ENCODE measurements at regions not wholly inside any gene's neighbourhood (a gene's known extent, or its start where the extent isn't known, plus 50 kb on each side); places are given as distances from the start of the nearest gene placed in this dataset.
"Not testable (repeated sequence)": the region's sequence is repeated elsewhere in the genome, so short reads cannot be mapped to it uniquely, and the experiment has no call there.

DNA sequence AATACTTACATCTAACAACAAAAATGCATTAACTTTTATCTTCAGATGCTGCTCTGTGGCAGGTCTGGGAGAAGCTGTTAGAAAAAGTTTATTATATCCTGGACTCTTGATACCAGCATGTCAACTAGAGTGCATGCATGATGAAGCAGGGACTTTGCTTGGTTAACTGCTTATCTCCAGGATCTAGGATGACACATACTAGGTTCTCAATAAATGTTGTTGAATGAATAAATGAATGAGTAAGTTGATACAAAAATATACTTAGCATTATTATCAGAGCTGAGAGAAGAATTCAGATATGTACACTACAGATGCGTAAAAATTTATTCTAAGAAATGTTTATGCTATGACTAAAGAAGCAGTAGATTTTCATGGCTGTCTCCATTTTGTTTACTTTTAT, 304.3 kb downstream of the LTN1 start:
- TF ChIP-seq, protein P1, sequence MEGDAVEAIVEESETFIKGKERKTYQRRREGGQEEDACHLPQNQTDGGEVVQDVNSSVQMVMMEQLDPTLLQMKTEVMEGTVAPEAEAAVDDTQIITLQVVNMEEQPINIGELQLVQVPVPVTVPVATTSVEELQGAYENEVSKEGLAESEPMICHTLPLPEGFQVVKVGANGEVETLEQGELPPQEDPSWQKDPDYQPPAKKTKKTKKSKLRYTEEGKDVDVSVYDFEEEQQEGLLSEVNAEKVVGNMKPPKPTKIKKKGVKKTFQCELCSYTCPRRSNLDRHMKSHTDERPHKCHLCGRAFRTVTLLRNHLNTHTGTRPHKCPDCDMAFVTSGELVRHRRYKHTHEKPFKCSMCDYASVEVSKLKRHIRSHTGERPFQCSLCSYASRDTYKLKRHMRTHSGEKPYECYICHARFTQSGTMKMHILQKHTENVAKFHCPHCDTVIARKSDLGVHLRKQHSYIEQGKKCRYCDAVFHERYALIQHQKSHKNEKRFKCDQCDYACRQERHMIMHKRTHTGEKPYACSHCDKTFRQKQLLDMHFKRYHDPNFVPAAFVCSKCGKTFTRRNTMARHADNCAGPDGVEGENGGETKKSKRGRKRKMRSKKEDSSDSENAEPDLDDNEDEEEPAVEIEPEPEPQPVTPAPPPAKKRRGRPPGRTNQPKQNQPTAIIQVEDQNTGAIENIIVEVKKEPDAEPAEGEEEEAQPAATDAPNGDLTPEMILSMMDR (IDR thresholded peaks at IDR 0.05; ENCODE audit: insufficient read depth in 1 of 2, low read depth in 1 of 2, low read length in 1 of 2, severe bottlenecking in 1 of 2, unreplicated experiment in 1 of 2) = no peak
- intact Hi-C loops (cut with micrococcal nuclease; ENCODE audit: unreplicated experiment) = no loop called here
- no peaks in the 10 kb centered on the region for H3K36me3 Mint-ChIP-seq (ENCODE audit: insufficient read depth, unreplicated experiment)
- no peaks in the 10 kb centered on the region for H3K4me1 Mint-ChIP-seq (ENCODE audit: low read depth, unreplicated experiment)
- no peak overlapping the region for H3K27ac Mint-ChIP-seq (ENCODE audit: unreplicated experiment)
- no peak overlapping the region for H3K4me3 Mint-ChIP-seq (ENCODE audit: unreplicated experiment)
- no peaks in the 10 kb centered on the region for H3K36me3 ChIP-seq (ENCODE audit: control insufficient read depth, insufficient read depth, low read length)
- H3K9me3 Mint-ChIP-seq (ENCODE audit: unreplicated experiment) = no peaks in the 10 kb centered on the region
- H3K27me3 ChIP-seq (replicated peaks; ENCODE audit: control insufficient read depth, insufficient read depth, low read length) = no peaks in the 10 kb centered on the region
- H3K9me3 ChIP-seq = no peaks in the 10 kb centered on the region
- CTCF ChIA-PET = no interaction called here
- BruUV-seq (replicated peaks) = no TSS peak
- DNase-seq = no peak
- no peaks in the 10 kb centered on the region for H3K27me3 Mint-ChIP-seq (ENCODE audit: insufficient read depth, unreplicated experiment)
- H3K4me3 ChIP-seq (ENCODE audit: low read depth, low read length) = no peak overlapping the region
- no peaks in the 10 kb centered on the region for H3K4me1 ChIP-seq
- POLR2A ChIA-PET = no interaction called here

DNA sequence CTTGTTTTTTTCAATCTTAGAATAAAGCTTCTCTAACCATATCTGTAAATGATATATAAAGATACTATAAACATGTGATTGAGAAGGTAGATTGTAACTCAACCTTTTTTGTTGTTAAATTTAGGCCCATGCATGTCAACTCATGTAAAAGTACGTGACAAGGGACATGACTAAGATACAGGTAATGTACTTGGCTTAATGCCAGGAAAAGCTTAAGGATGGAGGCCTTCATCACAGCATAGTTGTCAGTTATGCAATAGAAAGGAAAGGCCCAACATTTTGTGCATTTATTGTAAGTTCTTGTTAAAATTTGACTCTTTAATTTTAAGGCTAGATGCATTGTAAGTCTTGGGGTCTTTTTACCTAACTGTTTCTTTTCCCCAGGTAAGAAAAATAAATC, 305.1 kb downstream of the LTN1 start:
- H3K4me1 ChIP-seq = no peaks in the 10 kb centered on the region
- Mint-ChIP-seq H3K27ac (ENCODE audit: unreplicated experiment) (no peak overlapping the region), H3K36me3 (ENCODE audit: insufficient read depth, unreplicated experiment) (no peaks in the 10 kb centered on the region), H3K4me3 (ENCODE audit: unreplicated experiment) (no peak overlapping the region), H3K4me1 (ENCODE audit: low read depth, unreplicated experiment) (no peaks in the 10 kb centered on the region), H3K27me3 (ENCODE audit: insufficient read depth, unreplicated experiment) (no peaks in the 10 kb centered on the region), H3K9me3 (ENCODE audit: unreplicated experiment) (no peaks in the 10 kb centered on the region)
- TF ChIP-seq, protein P1 (IDR thresholded peaks at IDR 0.05; ENCODE audit: insufficient read depth in 1 of 2, low read depth in 1 of 2, low read length in 1 of 2, severe bottlenecking in 1 of 2, unreplicated experiment in 1 of 2) = no peak
- ChIA-PET POLR2A (no interaction called here), CTCF (no interaction called here)
- no TSS peak for BruUV-seq (replicated peaks)
- no peaks in the 10 kb centered on the region for H3K9me3 ChIP-seq
- no peaks in the 10 kb centered on the region for H3K36me3 ChIP-seq (ENCODE audit: control insufficient read depth, insufficient read depth, low read length)
- intact Hi-C loops (cut with micrococcal nuclease; ENCODE audit: unreplicated experiment) = no loop called here
- no peaks in the 10 kb centered on the region for H3K27me3 ChIP-seq (replicated peaks; ENCODE audit: control insufficient read depth, insufficient read depth, low read length)
- no peak overlapping the region for H3K4me3 ChIP-seq (ENCODE audit: low read depth, low read length)
- no peak for DNase-seq

DNA sequence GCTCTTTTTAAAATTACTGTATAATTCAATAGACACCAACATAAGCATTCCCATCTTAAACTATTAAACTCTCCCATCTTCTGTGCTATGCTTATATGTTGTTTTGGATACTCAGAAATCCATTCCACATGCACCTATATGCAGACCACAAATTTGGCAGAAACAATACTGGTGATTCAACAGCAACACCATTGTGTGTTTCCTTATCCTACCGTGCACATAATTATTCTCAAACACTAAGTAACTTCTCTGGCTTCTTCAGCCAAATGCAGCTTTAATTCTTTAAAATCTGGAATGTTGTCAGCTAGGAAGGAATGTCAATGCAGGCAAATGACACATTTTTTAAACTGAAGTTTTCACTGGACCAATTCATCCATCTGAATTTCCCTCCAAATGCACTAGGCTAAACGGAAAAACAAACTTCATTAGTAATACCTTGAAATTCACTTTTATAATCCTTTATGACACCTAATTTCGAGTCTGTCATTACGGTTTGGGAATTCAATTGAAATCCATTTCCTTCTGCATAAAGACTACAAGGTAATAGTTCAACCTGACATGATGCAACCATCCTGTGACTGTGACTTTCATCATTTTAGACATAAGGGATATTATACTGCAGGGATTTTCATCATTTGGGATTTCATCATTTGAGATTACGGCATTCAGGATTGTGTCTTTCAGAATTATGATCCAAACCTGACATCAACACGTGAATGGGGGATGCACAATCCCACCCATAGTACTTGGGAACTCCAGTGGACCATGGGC, 308.5 kb downstream of the LTN1 start:
- no TSS peak for BruUV-seq (replicated peaks)
- Histone ChIP-seq H3K27me3 (replicated peaks; ENCODE audit: control insufficient read depth, insufficient read depth, low read length) (no peaks in the 10 kb centered on the region), H3K36me3 (ENCODE audit: control insufficient read depth, insufficient read depth, low read length) (no peaks in the 10 kb centered on the region), H3K9me3 (no peaks in the 10 kb centered on the region), H3K4me3 (ENCODE audit: low read depth, low read length) (no peak overlapping the region), H3K4me1 (no peaks in the 10 kb centered on the region)
- no peak for DNase-seq
- H3K4me1 Mint-ChIP-seq (ENCODE audit: low read depth, unreplicated experiment) = no peaks in the 10 kb centered on the region
- POLR2A ChIA-PET = no interaction called here
- no peak overlapping the region for H3K4me3 Mint-ChIP-seq (ENCODE audit: unreplicated experiment)
- intact Hi-C loops (cut with micrococcal nuclease; ENCODE audit: unreplicated experiment) = no loop called here
- no peaks in the 10 kb centered on the region for H3K27me3 Mint-ChIP-seq (ENCODE audit: insufficient read depth, unreplicated experiment)
- TF ChIP-seq, protein P1 (IDR thresholded peaks at IDR 0.05; ENCODE audit: insufficient read depth in 1 of 2, low read depth in 1 of 2, low read length in 1 of 2, severe bottlenecking in 1 of 2, unreplicated experiment in 1 of 2) = no peak
- H3K36me3 Mint-ChIP-seq (ENCODE audit: insufficient read depth, unreplicated experiment) = no peaks in the 10 kb centered on the region
- no peak overlapping the region for H3K27ac Mint-ChIP-seq (ENCODE audit: unreplicated experiment)
- CTCF ChIA-PET = no interaction called here
- no peaks in the 10 kb centered on the region for H3K9me3 Mint-ChIP-seq (ENCODE audit: unreplicated experiment)

GRCh38 chr21:28682884-28683283, 309.8 kb downstream of the LTN1 start:
- CTCF ChIA-PET; H3K27me3 Mint-ChIP-seq (ENCODE audit: insufficient read depth, unreplicated experiment); H3K36me3 ChIP-seq (ENCODE audit: control insufficient read depth, insufficient read depth, low read length); H3K4me3 ChIP-seq (ENCODE audit: low read depth, low read length); H3K4me1 ChIP-seq; BruUV-seq (replicated peaks); H3K27me3 ChIP-seq (replicated peaks; ENCODE audit: control insufficient read depth, insufficient read depth, low read length); intact Hi-C loops (cut with micrococcal nuclease; ENCODE audit: unreplicated experiment); H3K27ac Mint-ChIP-seq (ENCODE audit: unreplicated experiment); DNase-seq; H3K4me3 Mint-ChIP-seq (ENCODE audit: unreplicated experiment); H3K9me3 ChIP-seq; H3K4me1 Mint-ChIP-seq (ENCODE audit: low read depth, unreplicated experiment); POLR2A ChIA-PET; H3K36me3 Mint-ChIP-seq (ENCODE audit: insufficient read depth, unreplicated experiment); H3K9me3 Mint-ChIP-seq (ENCODE audit: unreplicated experiment): not testable (repeated sequence)

- H3K9me3 ChIP-seq; H3K27me3 Mint-ChIP-seq (ENCODE audit: insufficient read depth, unreplicated experiment); H3K27ac Mint-ChIP-seq (ENCODE audit: unreplicated experiment); DNase-seq; H3K4me3 Mint-ChIP-seq (ENCODE audit: unreplicated experiment); H3K9me3 Mint-ChIP-seq (ENCODE audit: unreplicated experiment); H3K4me3 ChIP-seq (ENCODE audit: low read depth, low read length); H3K4me1 ChIP-seq; H3K27me3 ChIP-seq (replicated peaks; ENCODE audit: control insufficient read depth, insufficient read depth, low read length); H3K36me3 ChIP-seq (ENCODE audit: control insufficient read depth, insufficient read depth, low read length); H3K36me3 Mint-ChIP-seq (ENCODE audit: insufficient read depth, unreplicated experiment); BruUV-seq (replicated peaks); CTCF ChIA-PET; intact Hi-C loops (cut with micrococcal nuclease; ENCODE audit: unreplicated experiment); H3K4me1 Mint-ChIP-seq (ENCODE audit: low read depth, unreplicated experiment); POLR2A ChIA-PET: not testable (repeated sequence)
Observed at GRCh38 chr21:28677096-28677495, 315.6 kb downstream of the LTN1 start.

Measured in Caco-2 (cell line).